ENCODE measurements at regions not wholly inside any gene's neighbourhood (a gene's known extent, or its start where the extent isn't known, plus 50 kb on each side); places are given as distances from the start of the nearest gene placed in this dataset.
"Not testable (repeated sequence)": the region's sequence is repeated elsewhere in the genome, so short reads cannot be mapped to it uniquely, and the experiment has no call there.

- no peak for ATAC-seq
- Mint-ChIP-seq H3K27me3 (ENCODE audit: low read depth) (no peaks in the 10 kb centered on the region), H3K4me1 (ENCODE audit: low read depth) (no peaks in the 10 kb centered on the region), H3K27ac (no peak overlapping the region), H3K9me3 (ENCODE audit: insufficient read depth) (no peaks in the 10 kb centered on the region), H3K36me3 (ENCODE audit: low read depth) (no peaks in the 10 kb centered on the region), H3K4me3 (no peak overlapping the region)
- ChIA-PET CTCF (no interaction called here), POLR2A (no interaction called here)
- no peak for DNase-seq
These were observed 74.5 kb upstream of the SEMA3D start for GRCh38 chr7:85261336-85261735.

- POLR2A ChIA-PET; CTCF ChIA-PET; H3K4me1 Mint-ChIP-seq (ENCODE audit: low read depth); H3K9me3 Mint-ChIP-seq (ENCODE audit: insufficient read depth); H3K27ac Mint-ChIP-seq; H3K4me3 Mint-ChIP-seq; DNase-seq; ATAC-seq; H3K36me3 Mint-ChIP-seq (ENCODE audit: low read depth); H3K27me3 Mint-ChIP-seq (ENCODE audit: low read depth): not testable (repeated sequence)
These were observed 62.9 kb upstream of the SEMA3D start for GRCh38 chr7:85249787-85250186.

DNA sequence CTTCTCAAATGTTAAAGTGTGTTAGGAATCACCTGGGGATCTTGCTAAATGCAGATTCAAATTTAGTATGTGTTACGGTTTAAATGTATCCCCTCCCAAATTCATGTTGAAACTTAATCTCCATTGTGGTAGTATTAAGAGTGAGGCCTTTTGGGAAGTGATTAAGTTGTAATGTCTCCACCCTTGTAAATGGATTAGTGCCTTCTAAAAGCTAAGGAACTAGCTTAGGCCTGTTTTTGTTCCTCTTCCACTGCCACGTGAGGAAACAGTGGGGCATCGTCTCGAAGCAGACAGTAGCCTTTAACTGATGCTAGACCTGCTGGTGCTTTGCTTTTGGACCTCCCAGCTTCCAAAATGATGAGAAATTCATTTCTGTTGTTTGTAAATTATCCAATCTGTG lies 52.3 kb upstream of the SEMA3D start:
- CTCF ChIA-PET = no interaction called here
- no peaks in the 10 kb centered on the region for H3K36me3 Mint-ChIP-seq (ENCODE audit: low read depth)
- POLR2A ChIA-PET = no interaction called here
- H3K27me3 Mint-ChIP-seq (ENCODE audit: low read depth) = no peaks in the 10 kb centered on the region
- H3K4me1 Mint-ChIP-seq (ENCODE audit: low read depth) = no peaks in the 10 kb centered on the region
- H3K4me3 Mint-ChIP-seq = no peak overlapping the region
- no peaks in the 10 kb centered on the region for H3K9me3 Mint-ChIP-seq (ENCODE audit: insufficient read depth)
- no peak for ATAC-seq
- DNase-seq = no peak
- H3K27ac Mint-ChIP-seq = no peak overlapping the region

DNA sequence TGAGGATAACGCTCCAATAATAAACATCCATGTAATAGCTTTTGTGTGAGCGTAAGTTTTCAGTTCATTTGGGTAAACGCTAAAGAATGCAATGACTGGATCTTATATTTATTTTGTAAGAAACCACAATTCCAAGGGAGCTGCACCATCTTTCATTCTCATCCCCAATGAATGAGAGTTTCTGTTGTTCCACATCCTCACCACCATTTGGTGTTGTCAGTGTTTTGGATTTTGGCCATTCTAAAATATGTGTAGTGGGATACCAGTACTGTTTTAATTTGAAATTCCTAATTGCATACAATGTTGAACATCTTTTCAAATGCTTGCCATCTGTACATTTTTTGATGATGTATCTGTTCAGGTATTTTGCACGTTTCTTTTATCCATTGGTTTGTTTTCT lies 50.9 kb upstream of the SEMA3D start:
- ATAC-seq = no peak
- Mint-ChIP-seq H3K27me3 (ENCODE audit: low read depth) (no peaks in the 10 kb centered on the region), H3K36me3 (ENCODE audit: low read depth) (no peaks in the 10 kb centered on the region), H3K4me3 (no peak overlapping the region), H3K9me3 (ENCODE audit: insufficient read depth) (no peaks in the 10 kb centered on the region), H3K4me1 (ENCODE audit: low read depth) (no peaks in the 10 kb centered on the region), H3K27ac (no peak overlapping the region)
- no peak for DNase-seq
- ChIA-PET CTCF (no interaction called here), POLR2A (no interaction called here)

All from activated CD8-positive, alpha-beta T cell treated with anti-CD3 and anti-CD28 coated beads, Interleukin-2, amount 10 ng/mL, durations not matched to agents 7 days and 5 days (primary cell).